Inflammatory macrophage (primary cell): ENCODE measurements at regions not wholly inside any gene's neighbourhood (a gene's known extent, or its start where the extent isn't known, plus 50 kb on each side); places are given as distances from the start of the nearest gene placed in this dataset.

Experiments
- DNase-seq, 2 donors: peaks; one replicate each; pipeline ENCODE4 v3.0.0-alpha.2; 2020 to 2022

DNA sequence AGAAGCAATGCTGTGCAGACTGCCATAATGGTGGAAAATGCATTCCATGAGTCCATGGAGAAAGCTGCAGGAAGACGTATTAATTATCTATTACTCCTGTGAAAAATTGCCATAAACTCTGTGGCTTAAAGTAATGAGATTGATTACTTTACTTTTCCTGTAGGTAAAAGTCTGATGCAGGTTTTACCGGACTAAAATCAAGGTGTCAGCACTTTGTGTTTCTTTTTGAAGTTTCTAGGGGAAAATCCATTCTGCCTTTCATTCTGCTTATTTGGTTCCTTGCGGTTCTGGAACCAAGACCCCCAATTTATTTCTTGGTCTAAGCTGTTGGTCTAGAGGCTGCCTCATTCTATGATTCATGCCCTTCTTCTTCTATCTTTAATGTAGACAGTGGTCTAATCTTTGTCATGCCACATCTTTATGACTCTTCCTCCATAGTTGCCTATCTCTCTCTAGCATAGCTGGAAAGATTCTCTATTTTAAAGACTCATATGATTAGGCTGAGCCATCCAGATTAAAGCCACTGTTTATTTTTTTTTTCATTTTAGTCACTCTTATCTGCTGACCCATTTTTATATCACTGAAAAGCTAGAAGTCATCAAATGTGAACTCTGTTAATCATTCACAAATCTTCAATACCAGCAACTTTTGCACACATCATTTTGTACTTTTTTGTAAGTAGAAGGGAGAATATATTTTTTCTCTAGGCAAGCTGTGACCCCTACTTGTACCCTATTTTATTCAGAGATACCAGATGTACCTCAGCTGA, 2056.4 kb downstream of the PCDH7 start:
- DNase-seq, result no peak

DNA sequence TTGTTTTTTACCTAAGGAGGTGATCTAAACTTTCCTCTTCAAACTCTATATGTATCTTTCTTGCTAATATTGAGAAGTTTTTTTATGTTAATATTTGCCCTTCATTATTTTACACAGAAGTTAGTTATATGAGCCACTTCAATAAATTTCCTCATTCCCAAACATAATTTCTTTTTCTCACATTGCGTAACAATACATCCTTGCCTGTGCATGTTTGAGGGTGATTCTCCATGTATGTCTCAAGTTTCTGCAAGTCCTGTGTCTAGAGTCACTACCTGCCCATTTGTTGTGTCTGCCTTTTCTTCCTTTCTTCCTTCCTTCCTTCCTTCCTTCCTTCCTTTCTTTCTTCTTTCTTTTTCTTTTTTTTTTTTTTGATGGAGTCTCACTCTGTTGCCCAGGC, 2057.9 kb downstream of the PCDH7 start:
- DNase-seq, result no peak

GRCh38 chr4:32778938-32779337, 2058.8 kb downstream of the PCDH7 start:
- DNase-seq, result no peak

GRCh38 chr4:32789026-32789608, 2068.9 kb downstream of the PCDH7 start:
- no peak for DNase-seq

DNA sequence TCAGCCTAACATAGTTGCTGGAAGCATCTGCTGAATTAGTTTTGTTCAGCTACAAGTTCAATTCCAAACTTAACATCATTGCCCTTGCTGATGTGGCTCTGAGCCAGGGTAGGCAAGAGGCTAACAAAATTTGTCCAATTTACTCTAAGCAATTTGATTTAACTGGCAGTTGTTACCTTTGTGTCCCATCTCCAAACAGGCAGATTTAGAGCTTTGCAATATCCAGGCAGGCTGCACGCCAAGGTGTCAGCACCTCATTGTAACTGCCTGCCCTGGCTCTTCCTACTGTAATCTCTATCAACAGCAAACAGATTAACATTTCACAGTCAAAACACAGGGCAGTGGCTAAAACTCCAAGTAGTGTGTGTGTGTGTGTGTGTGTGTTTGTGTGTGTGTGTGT, 2070.6 kb downstream of the PCDH7 start:
- DNase-seq, result no peak

- DNase-seq, result no peak
Observed at GRCh38 chr4:32798471-32799159, 2078.4 kb downstream of the PCDH7 start.

DNA sequence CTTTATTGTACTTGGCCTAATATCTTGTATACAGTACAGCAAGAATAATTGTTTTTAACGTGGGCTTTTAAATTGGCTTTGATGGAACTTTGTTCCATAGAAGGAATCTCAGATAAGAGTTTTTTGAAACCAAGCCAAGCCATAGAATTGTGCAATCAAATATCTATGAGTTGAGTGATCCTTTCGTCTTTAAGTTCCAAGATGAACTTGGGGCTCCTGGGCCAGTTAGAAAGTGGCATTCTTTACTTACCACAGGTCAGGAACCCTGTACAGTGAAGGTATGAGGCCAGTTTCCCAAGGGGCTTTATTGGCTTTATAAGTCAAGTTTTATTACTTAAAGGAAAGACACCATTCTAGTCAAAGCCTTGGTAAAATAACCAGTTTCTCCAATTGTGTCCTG, 2104.2 kb downstream of the PCDH7 start:
- DNase-seq, result no peak

GRCh38 chr4:32826169-32826568, 2106.0 kb downstream of the PCDH7 start:
- DNase-seq, result no peak

DNA sequence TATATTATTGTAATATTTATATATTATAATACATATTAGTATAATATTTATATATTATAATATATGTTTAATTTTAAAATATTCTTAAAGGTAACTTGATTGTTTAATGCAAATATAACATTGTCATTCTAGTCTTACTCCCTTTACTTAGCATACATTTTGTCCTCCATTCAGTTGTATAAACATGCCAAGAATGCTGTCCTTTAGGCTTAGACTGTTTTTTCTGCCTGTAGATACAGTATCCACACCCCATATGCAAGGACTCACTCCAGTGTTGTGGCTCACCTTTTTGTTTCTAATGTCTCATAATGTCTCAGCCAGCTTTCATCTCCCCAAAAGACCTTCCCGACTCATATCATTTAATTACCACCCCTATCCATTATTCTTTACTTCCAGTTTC, 2110.0 kb downstream of the PCDH7 start:
- no peak for DNase-seq

- DNase-seq, result no peak
Observed at GRCh38 chr4:32831104-32831503, 2110.9 kb downstream of the PCDH7 start.

GRCh38 chr4:32840461-32841189, 2120.5 kb downstream of the PCDH7 start:
- no peak for DNase-seq

- no peak for DNase-seq
Observed at GRCh38 chr4:32841217-32841616, 2121.0 kb downstream of the PCDH7 start.

GRCh38 chr4:32847461-32847860, 2127.3 kb downstream of the PCDH7 start:
- no peak for DNase-seq

DNA sequence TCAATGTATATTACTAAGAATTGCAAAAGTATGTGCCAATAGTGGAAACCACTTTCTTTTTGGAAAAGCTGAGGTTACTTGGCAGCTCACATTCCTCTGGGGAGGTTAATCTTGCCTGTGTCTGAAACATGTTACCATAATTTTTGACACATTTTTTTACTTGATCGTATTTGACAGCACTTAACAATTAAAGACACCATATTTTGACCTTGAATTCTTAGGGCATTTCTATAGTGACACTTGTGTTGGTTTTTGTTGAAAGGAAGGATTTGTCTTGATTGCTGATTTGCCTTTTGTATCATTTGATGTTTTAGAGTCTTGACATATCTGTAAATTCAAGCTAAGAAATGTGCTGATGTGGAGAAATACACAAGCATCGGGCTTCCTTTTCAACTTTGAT, 2135.5 kb downstream of the PCDH7 start:
- DNase-seq, result no peak

DNA sequence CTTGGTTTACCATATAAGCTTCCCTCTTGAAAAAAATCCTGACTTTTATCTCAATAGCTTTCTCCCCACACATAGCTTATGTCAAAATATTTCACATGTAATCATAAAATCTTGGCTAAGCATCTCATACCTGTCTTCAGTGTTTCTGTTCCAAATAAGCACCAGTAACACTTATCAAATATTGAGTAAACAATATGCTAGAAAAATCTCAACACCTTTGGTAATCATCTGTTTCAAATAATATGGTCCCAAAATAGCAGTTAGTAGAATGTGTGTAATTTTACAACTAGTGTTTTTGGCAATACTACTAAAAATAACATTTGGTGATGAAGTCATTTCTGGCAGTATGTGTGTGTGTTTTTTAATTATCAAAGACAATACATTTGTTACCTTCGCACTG, 2138.2 kb downstream of the PCDH7 start:
- no peak for DNase-seq

DNA sequence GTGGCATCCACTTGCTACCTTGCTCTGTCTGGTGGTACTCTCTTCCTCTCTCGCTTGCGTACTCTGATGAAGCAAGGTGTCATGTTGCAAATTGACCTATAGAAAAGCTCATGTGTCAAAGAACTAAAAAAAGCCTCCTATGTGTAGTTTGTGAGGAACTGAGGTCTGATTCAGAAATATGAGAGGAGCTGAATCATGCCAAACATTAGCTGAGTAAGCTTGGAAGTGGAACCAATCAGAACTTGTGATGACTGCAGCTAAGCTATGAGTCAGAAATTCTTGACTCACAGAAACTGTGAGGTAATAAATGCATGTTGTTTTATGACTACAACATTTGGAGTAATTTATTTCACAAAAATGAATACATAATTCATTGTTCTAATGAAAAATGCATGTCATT, 2138.8 kb downstream of the PCDH7 start:
- no peak for DNase-seq

GRCh38 chr4:32864713-32865351, 2144.7 kb downstream of the PCDH7 start:
- DNase-seq, result no peak

DNA sequence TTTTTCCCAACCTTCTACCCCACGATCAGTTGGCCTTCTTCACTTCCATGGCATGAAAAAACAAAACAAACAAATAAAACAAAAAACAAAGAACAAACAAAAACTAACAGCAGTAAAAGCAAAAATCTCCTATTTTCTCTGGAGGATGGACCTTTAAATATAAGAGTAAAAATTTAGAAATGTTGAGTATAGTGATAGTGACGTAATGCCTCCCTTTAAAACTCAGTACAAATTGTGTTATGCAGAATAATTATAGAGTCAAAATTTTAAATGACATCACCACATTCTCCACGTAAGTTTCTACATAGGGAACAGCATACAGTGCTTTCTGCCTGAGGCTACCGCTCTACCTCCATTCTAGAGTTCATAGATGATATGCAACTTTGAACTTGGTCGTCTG, 2156.4 kb downstream of the PCDH7 start:
- no peak for DNase-seq

GRCh38 chr4:32879913-32880312, 2159.7 kb downstream of the PCDH7 start:
- no peak for DNase-seq

DNA sequence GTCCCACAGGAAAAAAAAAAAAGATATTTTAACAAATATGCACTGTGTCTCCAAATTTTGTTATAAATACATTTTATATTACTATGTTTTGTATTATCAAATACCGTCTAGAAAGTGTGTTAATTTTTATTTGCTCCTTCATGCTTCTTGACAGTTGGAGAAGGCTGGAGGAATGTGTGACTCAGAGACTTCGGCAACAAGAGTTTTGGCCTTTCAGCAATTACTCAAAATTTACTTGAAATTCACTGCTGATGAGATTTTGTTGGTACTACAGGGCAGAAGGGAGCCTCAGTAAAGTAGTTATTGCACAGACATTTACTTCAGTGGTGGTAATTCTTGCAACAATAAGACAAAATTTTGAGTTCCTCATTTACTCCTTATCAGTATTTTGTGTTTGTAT, 2164.0 kb downstream of the PCDH7 start:
- DNase-seq, result no peak

DNA sequence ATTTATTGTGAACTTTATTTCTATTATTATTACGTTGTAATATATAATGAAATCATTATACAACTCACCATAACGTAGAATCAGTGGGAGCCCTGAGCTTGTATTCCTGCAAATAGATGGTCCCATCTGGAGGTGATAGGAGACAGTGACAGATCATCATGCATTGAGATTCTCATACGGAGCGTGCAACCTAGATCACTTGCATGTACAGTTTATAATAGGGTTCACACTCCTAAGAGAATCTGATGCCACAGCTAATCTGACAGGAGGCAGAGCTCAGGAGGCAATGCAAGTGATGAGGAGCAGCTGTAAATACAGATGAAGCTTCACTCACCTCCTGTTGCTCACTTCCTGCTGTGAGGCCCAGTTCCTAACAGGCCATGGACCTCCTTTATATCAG, 2170.2 kb downstream of the PCDH7 start:
- no peak for DNase-seq

DNA sequence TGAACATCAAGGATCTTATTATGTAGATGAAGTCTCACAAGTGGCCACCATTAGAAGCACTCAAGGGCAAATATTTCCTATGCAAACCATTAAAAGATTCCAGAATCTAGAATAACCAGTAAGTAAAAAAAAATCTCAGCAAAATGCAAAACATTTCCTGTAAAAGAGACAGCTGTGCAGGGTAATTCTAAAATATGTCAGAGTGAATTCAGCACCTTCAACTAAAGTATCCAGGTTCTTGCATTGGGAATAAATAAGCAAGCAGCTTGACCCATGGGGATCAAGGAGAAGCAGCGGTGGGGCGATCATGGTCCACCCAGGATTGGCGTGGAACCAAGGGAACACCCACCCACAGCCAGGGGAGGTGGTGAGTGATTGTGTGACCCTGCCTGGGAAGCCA, 2188.9 kb downstream of the PCDH7 start:
- DNase-seq, result no peak

- DNase-seq, result no peak
Observed at GRCh38 chr4:32909736-32910135, 2189.6 kb downstream of the PCDH7 start.
